CD14-positive monocyte (primary cell): ENCODE measurements at regions not wholly inside any gene's neighbourhood (a gene's known extent, or its start where the extent isn't known, plus 50 kb on each side); places are given as distances from the start of the nearest gene placed in this dataset.

Experiments
- DNase-seq, 3 donors: peaks; one replicate each; pipeline ENCODE4 v3.0.0-alpha.2; 2011 to 2022
- H2AFZ ChIP-seq: 2 replicates; pipeline ENCODE4 v1.6.0; 2012; ENCODE audit warnings: mild to moderate bottlenecking, low read depth, low read length, inconsistent platforms; ENCODE audit not compliant: insufficient read depth, poor library complexity, severe bottlenecking
- H3K27ac ChIP-seq, 2 donors: 1 replicate in 1 of 2; 2 replicates in 1 of 2; pipeline ENCODE4 v1.5.1; 2012 to 2013; ENCODE audit warnings: low read length in 2 of 2, control low read depth in 1 of 2, inconsistent platforms in 1 of 2, low read depth in 1 of 2, mild to moderate bottlenecking in 1 of 2
- H3K27me3 ChIP-seq, 2 donors: one replicate each; pipeline versions ENCODE4 v1.6.0 to v1.6.1; 2011 to 2013; ENCODE audit warnings: low read length in 2 of 2; ENCODE audit not compliant: control insufficient read depth in 2 of 2, insufficient read depth in 2 of 2
- H3K36me3 ChIP-seq, 2 donors: replicated peaks in 1 of 2; 1 replicate in 1 of 2; 2 replicates in 1 of 2; pipeline versions ENCODE4 v1.5.1 to v1.6.1; 2012 to 2013; ENCODE audit warnings: low read length in 2 of 2, control low read depth in 1 of 2, inconsistent platforms in 1 of 2, mild to moderate bottlenecking in 1 of 2; ENCODE audit not compliant: insufficient read depth in 2 of 2, control insufficient read depth in 1 of 2
- H3K4me1 ChIP-seq, 2 donors: 1 replicate in 1 of 2; 2 replicates in 1 of 2; pipeline versions ENCODE4 v1.5.1 to v1.6.1; 2012 to 2013; ENCODE audit warnings: low read length in 2 of 2, control low read depth in 1 of 2, inconsistent platforms in 1 of 2, mild to moderate bottlenecking in 1 of 2, moderate library complexity in 1 of 2; ENCODE audit not compliant: insufficient read depth in 2 of 2, control insufficient read depth in 1 of 2
- H3K4me2 ChIP-seq: replicated peaks from 2 replicates; pipeline ENCODE3; 2012; ENCODE audit warnings: low read length, moderate library complexity, mild to moderate bottlenecking; ENCODE audit not compliant: poor library complexity, severe bottlenecking; ENCODE audit errors: extremely low read depth
- H3K4me3 ChIP-seq, 3 experiments: fragments of 200-600 bp in 1 of 3; sonication (generic) in 1 of 3; replicated peaks in 1 of 3; 1 replicate in 2 of 3; 2 replicates in 1 of 3; pipeline ENCODE4 v1.5.1; 2011 to 2013; ENCODE audit warnings: low read length in 3 of 3, mild to moderate bottlenecking in 3 of 3, control low read depth in 2 of 3, low read depth in 2 of 3, inconsistent platforms in 1 of 3, moderate library complexity in 1 of 3
- H3K79me2 ChIP-seq: 2 replicates; pipeline ENCODE4 v1.6.0; 2012; ENCODE audit warnings: mild to moderate bottlenecking, control low read depth, inconsistent platforms, low read length, moderate library complexity; ENCODE audit not compliant: insufficient read depth
- H3K9ac ChIP-seq: 2 replicates; pipeline ENCODE4 v1.6.0; 2017; ENCODE audit warnings: low read length, mild to moderate bottlenecking; ENCODE audit not compliant: insufficient read depth, poor library complexity, severe bottlenecking
- H3K9me3 ChIP-seq, 2 donors: replicated peaks in 1 of 2; 1 replicate in 1 of 2; 2 replicates in 1 of 2; pipeline versions ENCODE4 v1.5.1 to v1.6.1; 2012 to 2013; ENCODE audit warnings: low read length in 2 of 2, control low read depth in 1 of 2; ENCODE audit not compliant: control insufficient read depth in 1 of 2, insufficient read depth in 1 of 2
- H4K20me1 ChIP-seq: 2 replicates; pipeline ENCODE4 v1.6.0; 2012; ENCODE audit warnings: mild to moderate bottlenecking, low read length, control low read depth, moderate library complexity; ENCODE audit not compliant: insufficient read depth
- H3K27ac Mint-ChIP-seq, 7 donors: one replicate each; pipeline ENCODE4 v1.8.0; 2020; ENCODE audit warnings: mild to moderate bottlenecking in 7 of 7, mixed read lengths in 7 of 7, moderate library complexity in 6 of 7, inconsistent platforms in 2 of 7
- H3K27me3 Mint-ChIP-seq, 3 donors: one replicate each; pipeline ENCODE4 v1.8.0; 2021 to 2022; ENCODE audit warnings: low read depth in 3 of 3, mild to moderate bottlenecking in 3 of 3, mixed read lengths in 3 of 3, moderate library complexity in 3 of 3, inconsistent platforms in 1 of 3
- H3K36me3 Mint-ChIP-seq, 2 donors: one replicate each; pipeline ENCODE4 v1.8.0; 2020; ENCODE audit warnings: mixed read lengths in 2 of 2, inconsistent platforms in 1 of 2, mild to moderate bottlenecking in 1 of 2
- H3K4me1 Mint-ChIP-seq: one replicate; pipeline ENCODE4 v1.8.0; 2020; ENCODE audit warnings: mild to moderate bottlenecking, mixed read lengths
- H3K4me3 Mint-ChIP-seq, 2 donors: one replicate each; pipeline ENCODE4 v1.8.0; 2020; ENCODE audit warnings: mild to moderate bottlenecking in 2 of 2, mixed read lengths in 2 of 2, moderate library complexity in 1 of 2
- H3K9me3 Mint-ChIP-seq, 7 donors: one replicate each; pipeline ENCODE4 v1.8.0; 2020 to 2022; ENCODE audit warnings: mixed read lengths in 7 of 7, mild to moderate bottlenecking in 6 of 7, moderate library complexity in 6 of 7, inconsistent platforms in 2 of 7
- CTCF ChIP-seq: fragments of 200-600 bp; IDR thresholded peaks from one replicate; pipeline ENCODE4 v1.8.0; 2022; ENCODE audit warnings: antibody characterized with exemption, mild to moderate bottlenecking
- WGBS: methylation state at CpG from one replicate; pipeline ENCODE4 v1.1.5; 2013; ENCODE audit warnings: missing lambda C conversion rate; ENCODE audit not compliant: insufficient coverage; 5-methylcytosine and 5-hydroxymethylcytosine counted together
- intact Hi-C, 2 donors: fragments of 100-400 bp; cut with micrococcal nuclease; formaldehyde crosslinking; loops; one replicate each; pipeline versions ENCODE4 v1.15.0 to v1.15.1; 2023

GRCh38 chr11:80451105-80451504 lies 1010.3 kb upstream of the TENM4 start:
- H3K4me2 ChIP-seq, result no peak overlapping the region
- WGBS, result 89% methylated on average over 1 of the region's 5 CpGs
- no peaks in the 10 kb centered on the region for H3K27me3 ChIP-seq
- H3K79me2 ChIP-seq, result no peaks in the 10 kb centered on the region
- no peaks in the 10 kb centered on the region for H3K4me1 ChIP-seq
- no peak overlapping the region for H3K27ac Mint-ChIP-seq
- peaks cover 0 to 4% (median 0%) of the 10 kb centered on the region in 7 donors for H3K9me3 Mint-ChIP-seq
- H3K4me3 Mint-ChIP-seq, result no peak overlapping the region
- H3K9me3 ChIP-seq, result peaks cover 0 to 2% of the 10 kb centered on the region in 2 donors
- no peak overlapping the region for H3K9ac ChIP-seq
- H3K4me1 Mint-ChIP-seq, result no peaks in the 10 kb centered on the region
- intact Hi-C loops, result no loop called here
- H3K36me3 ChIP-seq, result no peaks in the 10 kb centered on the region
- H4K20me1 ChIP-seq, result no peaks in the 10 kb centered on the region
- no peaks in the 10 kb centered on the region for H3K36me3 Mint-ChIP-seq
- no peak overlapping the region for H3K4me3 ChIP-seq
- DNase-seq, result no peak
- TF ChIP-seq CTCF, result no peak
- H3K27me3 Mint-ChIP-seq, result no peaks in the 10 kb centered on the region
- H3K27ac ChIP-seq, result no peak overlapping the region
- no peak overlapping the region for H2AFZ ChIP-seq

- Mint-ChIP-seq H3K9me3 (peaks cover 0 to 5% (median 0%) of the 10 kb centered on the region in 7 donors), H3K4me3 (no peak overlapping the region), H3K27me3 (no peaks in the 10 kb centered on the region), H3K4me1 (no peaks in the 10 kb centered on the region), H3K27ac (no peak overlapping the region), H3K36me3 (no peaks in the 10 kb centered on the region)
- H3K9ac ChIP-seq, result no peak overlapping the region
- no peak overlapping the region for H2AFZ ChIP-seq
- no peak overlapping the region for H3K27ac ChIP-seq
- H3K27me3 ChIP-seq, result no peaks in the 10 kb centered on the region
- 93% methylated on average over 1 of the region's 2 CpGs for WGBS
- no peak for TF ChIP-seq CTCF
- H3K4me1 ChIP-seq, result no peaks in the 10 kb centered on the region
- DNase-seq, result no peak
- peaks cover 0 to 2% of the 10 kb centered on the region in 2 donors for H3K9me3 ChIP-seq
- intact Hi-C loops, result no loop called here
- no peaks in the 10 kb centered on the region for H3K79me2 ChIP-seq
- no peaks in the 10 kb centered on the region for H4K20me1 ChIP-seq
- H3K4me2 ChIP-seq, result no peak overlapping the region
- H3K36me3 ChIP-seq, result no peaks in the 10 kb centered on the region
- H3K4me3 ChIP-seq, result no peak overlapping the region
These were observed 1007.9 kb upstream of the TENM4 start for GRCh38 chr11:80448709-80449108.
